SW 1271 (cell line): ENCODE measurements at regions not wholly inside any gene's neighbourhood (a gene's known extent, or its start where the extent isn't known, plus 50 kb on each side); places are given as distances from the start of the nearest gene placed in this dataset.

ENCODE experiments used
- DNase-seq, 2 experiments: peaks; one replicate each; lab custom pipeline; 2025; lab: John Stamatoyannopoulos, UW

DNA sequence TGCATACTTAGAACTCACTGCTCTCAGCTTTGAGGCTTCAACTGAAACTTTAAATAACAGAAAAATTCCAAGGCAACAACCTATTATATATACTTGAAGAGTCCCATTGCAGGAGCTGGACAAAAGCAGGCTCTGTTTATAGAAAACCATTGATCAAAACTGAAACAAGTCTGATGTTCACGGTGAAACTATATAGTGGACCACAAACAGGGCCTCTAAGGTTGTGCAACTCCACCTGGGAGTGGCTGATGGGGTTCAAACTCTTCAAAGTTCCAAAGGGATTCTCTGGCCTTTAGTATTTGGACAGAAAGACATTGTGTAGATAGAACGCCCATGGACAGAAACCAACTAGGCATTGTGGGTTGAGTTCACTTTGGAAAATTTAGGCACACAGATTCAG lies 140.3 kb downstream of the ZC3H11B start:
- DNase-seq = no peak

DNA sequence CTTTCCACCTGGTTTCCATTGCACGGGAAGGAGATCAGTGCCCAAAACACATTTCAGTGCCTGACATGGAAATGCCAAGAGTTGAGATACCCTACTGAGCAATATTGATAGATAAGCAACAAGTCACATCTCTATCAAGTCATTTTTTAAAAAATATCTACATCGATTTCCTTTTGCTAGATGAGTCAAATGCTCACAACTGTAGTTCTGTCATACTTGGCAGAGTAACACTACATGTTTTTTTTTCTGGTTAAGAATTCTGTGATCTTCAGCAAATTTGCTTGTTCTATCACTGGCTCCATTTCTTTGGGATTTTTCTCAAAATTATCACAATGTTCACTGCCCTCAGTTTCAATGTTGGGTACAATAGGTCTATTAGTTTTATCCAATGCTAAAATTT lies 145.4 kb downstream of the ZC3H11B start:
- no peak for DNase-seq

DNA sequence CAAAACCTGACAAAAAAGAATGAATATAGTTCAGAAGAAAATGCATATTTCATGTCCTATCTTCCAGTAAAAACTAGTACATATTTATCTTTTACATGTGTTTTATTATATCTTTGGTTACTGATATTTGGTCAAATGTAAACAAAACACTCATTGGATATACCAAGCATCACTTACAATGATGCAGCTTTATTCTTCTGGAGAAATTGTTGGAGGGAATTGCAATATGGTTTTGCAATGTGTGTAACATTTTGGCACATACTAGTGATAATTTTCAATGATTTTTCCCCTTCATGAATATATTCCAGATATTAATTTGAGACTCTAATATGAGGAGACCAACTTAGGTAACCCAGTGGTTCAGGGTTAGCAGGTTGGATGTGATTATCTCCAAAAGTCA lies 146.1 kb downstream of the ZC3H11B start:
- no peak for DNase-seq

DNA sequence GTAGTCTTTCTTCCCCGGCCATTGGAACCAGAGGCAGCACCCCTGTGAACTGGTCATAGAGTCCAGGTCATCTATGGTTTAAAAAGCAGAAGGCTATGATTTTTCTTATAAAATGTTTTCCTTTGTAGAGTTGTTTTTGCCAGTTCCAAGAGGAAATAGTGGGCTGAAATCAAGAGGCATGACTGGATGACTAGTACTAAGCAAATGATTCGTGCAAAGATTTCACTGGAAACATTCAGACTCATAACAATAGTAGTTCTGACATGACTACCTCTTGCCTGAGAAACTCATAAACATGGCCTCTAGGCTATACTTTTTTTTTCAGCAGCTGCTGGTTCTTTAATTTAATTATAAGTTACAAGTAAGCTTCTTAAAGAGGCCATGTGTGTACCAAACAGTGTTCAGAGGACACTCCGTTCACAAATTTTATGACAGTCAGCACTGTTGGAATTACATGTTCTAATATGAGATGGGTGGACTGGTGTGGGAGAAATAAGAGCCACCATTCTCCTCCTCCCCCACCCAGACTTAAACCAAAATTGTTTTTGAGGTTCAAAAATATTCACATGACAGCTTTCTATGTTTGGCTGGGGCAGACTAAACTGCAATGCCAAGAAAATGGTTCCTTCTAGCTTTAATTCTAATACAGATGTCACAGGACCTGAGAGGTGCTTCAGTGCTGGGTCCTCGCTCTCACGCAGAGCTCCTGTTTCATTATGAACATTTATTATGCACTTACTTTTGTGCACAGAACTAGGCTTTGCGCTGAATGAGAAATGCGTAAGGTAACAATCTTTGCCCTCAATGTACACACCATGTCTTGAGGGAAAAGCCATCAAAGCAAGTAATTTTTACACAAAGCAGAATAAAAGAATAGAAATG lies 147.5 kb downstream of the ZC3H11B start:
- no peak for DNase-seq

DNA sequence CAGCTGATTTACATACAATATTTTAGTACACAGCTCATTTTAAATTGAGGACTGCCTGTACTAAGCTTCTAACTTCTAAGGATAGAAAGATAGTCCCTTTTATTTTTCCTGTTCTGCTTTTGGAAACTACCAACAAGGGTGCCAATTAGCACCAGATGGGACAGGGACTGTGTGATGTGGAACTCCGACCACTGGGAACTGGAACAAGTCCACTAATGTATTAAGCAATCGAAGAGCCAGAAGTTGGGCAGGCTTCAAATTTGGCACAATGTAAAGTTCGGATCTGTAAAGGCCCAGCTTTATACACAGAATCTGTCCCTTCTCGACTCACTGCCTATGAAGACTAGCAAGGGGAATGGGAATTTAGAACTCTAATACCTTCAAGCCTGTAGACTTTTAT lies 149.3 kb downstream of the ZC3H11B start:
- no peak for DNase-seq

DNA sequence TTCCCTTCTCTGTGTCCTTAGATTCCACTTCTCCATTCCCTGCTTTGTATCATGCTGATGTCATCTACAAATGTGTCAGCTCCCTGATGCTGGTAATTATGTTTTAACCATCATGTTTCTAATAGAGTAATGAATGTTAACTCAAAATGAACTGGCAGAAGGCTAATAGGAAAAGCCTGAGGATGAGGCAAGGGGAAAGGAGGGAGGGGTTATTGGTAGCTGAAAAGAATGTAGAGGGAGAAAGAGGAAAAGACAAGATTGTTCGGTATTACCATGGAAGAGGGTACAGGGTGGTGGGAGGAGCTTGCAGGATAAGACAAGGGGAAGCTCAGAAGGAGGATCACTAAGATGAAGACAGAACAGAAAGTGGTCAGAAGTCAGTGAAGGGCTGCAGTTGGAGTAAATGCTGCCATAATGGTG lies 150.9 kb downstream of the ZC3H11B start:
- no peak for DNase-seq

DNA sequence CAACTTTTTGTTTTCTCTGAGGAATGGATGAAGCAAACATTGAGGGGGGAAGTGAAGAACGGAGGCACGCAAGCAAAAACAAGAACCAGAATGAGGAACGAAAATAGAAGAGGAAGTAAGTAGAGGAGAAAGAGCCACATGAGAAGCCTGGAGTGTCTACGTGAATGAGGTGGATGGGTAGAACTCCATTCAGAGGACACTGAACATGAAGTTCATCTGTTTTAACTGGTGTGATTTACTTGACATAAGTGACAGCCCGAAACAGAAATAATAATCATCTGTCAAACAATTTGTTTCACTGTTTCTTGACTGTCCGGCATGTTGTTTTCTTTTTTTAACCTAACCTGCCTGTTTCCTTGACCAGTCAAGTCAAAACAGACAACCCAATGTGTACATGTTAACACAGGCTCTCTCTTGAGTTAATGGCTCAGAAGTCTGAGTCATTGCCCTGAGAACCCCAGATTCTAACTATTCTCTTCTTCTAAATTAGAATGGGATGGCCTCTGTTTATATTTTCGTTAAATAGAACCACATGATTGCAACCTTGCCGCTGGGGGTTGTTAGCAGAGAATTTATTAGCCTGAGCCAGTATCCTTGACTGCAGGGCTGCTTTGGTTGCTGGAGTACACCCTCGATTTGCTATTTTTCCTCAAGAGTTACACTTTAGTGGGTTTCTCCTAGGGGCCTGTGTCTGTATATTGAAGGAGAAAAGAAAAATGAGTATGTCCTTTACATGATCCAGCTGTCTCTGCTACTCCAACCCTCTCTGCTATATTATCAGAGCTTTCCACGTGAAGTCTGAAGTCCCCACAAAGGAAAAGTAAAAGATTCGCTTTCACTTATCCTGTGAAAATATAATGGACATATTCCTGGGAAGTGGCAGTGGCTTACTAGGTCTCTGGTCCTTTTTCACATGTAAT lies 151.7 kb downstream of the ZC3H11B start:
- no peak for DNase-seq

DNA sequence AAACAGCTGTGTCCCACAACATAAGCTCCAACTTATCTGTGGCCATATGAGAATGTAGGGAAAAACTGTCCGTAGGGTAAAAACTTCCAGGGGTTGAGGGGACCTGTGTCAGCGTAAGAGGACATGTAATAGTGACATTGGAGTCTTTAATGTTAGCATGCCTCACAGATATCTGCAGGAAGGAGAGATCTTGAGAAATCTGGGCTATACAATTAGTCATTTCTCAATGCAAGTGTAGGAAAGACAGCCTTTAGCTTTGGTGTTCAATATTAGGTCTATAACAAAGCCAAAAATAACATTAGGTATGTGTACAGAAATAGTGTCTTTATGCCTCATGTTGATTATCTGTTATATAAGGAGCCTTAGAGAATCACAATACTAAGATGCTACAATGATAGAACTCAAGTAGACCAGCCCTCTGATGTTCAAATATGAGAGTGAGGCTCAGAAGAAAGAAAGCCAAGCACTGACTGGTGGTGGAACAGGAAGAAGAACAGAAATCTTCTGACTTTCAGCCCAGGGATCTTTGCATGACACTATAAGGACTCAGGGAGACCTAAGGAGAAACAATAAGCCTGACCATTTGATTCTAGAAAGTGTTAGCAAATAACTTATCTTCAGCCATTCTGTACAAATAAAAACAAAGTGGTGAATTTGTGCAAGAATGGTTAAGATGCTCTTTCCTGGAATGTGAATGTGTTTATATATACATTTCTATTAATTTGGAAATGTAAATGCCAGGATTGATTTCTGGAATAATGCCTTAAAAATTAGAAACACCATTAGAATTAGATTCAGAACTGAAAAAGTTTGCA lies 152.6 kb downstream of the ZC3H11B start:
- no peak for DNase-seq

DNA sequence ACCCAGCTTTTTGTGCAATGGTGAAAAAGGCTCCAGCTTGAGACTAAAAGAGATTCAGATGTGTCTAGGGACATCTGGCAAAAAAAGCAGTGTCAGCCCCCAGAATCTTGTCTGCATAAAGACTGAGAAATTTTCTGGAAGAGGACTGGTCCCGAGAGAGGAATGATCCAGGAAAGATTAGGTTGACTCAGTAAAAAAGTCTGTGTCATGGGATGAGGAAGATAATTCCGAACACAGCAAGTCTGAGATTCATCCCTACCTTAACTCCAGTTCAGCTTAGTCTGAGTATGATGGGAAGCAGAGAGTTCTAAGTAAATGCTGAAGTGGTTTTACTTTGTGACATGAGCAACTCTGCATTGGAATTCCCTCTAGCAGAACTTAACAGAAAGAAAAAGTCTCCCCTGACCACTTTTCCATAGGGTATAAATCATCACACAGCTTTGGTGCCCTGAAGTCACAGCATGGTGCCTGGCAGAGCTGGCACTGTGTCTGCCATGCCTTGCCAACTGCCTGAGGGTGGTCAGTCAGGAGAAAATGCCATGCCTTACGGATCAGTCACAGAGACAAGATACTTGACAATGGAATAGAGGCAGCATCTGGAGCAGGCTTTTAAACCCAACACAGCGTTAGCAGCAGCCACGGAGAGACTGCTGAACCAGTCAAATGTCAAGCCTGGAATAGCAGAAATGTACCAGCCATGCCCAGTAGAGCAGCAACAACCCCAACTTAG lies 153.4 kb downstream of the ZC3H11B start:
- DNase-seq = no peak

DNA sequence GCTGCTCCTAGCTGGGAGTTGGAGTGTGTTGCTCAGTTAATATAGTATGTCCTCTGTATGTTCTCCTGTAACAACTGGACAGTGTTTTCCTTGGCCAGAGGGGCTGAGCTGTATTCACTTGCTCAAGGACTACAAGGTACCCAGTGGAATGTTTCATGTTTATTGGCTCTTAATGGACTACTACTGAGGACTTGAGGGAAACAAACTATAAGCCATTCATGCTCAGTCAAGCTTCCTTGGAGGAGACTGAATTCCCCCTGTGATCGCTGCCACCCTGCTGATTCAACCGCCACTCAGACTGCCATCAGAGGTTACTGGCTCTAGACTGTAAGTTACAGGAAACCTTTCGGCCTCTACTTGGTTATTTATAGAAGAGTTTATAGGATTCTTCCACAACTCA lies 166.6 kb downstream of the ZC3H11B start:
- DNase-seq = no peak

DNA sequence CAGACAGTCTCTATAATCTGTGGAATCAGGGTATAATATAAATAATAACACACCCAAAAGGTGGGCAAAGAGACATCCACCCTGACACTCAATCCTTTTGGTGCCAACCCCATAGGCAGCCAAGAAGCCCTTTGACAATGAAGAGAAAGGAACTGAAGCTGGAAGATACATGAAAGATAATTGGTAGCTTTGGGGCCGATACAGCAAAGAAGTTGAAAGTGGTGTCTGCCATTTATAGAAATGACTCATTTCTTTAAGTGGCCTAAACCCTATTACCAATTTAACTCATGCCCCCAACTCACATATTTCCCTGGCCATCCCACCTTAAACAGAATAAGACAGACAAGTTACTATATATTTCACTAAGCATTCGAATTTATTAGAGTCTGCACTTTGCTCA lies 167.0 kb downstream of the ZC3H11B start:
- no peak for DNase-seq

DNA sequence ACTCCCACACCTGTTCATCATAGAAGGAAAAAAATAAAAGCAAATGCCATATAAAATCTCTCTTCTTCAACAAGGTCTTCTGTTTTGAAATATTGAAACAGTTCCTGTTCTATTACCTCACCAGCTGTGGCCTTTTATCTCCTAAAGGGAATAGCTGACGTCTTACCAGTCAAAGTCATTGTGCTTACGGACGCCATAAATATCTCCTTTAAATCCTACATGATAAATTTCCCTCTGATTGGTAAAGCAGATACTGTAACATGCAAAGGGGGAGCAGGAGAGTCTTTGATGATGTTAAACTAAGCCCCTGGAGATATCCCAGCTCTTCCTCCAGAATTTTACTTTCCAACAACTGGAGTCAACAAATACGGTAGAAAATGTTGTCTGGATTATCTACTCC lies 168.4 kb downstream of the ZC3H11B start:
- no peak for DNase-seq

DNA sequence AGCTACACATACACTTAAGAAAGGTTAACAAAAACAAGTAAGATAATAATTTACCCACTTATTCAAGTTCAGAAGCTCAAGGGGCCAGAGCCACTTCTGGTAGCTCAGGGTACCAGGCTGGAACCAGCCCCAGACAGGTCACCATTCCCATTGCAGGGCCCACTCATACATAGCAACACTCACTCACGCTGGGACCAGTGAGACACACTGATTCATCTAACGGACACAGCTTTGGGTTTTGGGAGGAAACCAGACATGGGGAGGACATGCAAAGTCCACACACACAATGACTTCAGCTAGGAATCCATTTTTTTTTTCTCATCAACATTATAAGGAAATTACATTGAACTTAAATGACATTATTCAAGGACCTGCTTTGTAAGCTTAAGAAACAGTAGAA lies 169.1 kb downstream of the ZC3H11B start:
- DNase-seq = no peak

DNA sequence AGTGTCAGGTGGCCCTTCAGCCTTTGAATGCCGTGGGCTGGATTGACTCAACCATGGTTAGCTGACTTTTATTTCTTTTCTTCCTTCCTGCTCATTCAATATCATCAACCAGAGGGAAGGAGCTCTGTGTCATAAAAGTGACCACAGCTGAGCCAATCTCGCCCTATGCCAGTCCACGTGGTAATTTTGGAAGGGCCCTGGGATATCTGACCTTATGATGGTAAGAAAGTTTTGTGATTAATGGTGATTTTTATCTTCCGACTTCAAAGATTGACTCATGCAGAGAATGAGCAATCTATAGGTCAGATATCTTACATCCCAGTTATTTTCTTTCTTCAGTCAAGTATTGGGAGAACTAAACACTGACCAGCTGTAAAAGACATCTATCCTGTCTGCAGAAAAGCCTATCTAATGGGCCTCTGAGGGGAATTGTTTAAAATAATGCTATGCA lies 170.3 kb downstream of the ZC3H11B start:
- no peak for DNase-seq

DNA sequence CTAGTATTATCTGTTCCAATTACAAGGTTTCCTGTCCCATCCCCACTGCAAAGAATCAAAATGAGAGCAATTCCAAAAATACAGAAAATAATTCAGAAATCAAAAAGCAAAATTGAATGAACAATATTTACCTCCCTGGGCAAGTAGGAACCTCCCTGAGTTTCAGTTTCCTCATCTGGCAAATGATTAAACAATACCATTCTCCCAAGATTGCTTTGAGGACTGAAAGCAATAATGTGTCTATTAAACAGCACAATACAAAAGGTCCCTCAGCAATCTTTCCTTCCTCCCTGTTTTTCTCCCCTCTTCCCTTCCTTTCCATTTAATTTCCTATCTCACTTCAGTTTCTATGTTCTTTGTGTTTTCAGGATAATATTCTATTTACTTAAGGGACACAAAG lies 171.0 kb downstream of the ZC3H11B start:
- DNase-seq = no peak

DNA sequence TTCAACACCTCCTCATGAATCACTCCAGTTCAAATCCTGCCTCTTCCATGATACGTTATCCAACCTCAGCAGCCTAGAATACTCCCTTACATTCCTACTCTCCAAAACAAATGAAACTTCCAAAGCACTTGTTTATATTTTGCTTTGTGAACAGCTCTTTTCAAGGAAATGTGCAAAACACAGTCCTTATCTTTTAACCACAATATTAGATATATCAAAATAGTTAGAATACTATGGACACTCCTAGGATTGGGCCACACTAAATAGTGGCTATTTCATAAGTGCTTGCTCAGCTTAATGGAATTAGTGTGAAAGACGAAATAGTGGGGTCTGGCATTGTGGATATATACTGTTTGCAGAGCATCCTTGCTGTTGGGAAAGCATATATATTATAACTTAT lies 173.5 kb downstream of the ZC3H11B start:
- DNase-seq = no peak

DNA sequence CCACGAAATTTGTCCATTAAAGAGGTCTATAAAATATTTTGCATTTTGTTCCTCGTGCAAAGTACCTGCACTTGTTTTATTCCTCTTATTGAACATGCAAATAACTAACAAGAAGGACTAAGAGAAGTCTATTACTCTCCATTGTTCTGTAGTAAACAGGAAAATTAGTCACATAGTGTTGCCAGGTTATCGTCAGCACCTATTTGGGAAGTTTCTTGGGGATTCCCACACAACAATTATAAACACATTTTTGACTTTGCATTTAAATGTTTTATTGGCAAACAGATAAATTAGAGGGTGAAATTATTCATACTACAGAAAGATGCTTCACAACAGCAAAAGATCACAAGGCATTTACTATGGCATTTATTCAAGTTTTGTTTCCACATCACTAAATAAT lies 174.5 kb downstream of the ZC3H11B start:
- no peak for DNase-seq

DNA sequence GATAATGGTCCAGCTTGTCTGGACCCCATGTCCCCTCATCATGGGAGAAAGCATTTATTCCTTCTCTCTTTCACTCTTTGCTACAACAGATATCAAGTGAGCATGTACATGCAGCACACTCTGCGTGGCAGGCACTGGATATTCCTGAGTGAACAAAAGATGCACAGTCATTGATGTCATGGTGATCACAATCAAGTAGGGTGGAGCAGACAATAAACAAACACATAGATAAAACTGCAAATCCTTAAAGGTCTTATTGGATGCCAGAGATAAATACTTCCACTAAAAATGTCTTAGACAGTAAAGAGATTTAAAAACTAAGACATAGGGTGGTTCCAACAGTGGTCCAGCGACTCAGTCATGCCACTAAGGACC lies 178.0 kb downstream of the ZC3H11B start:
- DNase-seq = no peak

DNA sequence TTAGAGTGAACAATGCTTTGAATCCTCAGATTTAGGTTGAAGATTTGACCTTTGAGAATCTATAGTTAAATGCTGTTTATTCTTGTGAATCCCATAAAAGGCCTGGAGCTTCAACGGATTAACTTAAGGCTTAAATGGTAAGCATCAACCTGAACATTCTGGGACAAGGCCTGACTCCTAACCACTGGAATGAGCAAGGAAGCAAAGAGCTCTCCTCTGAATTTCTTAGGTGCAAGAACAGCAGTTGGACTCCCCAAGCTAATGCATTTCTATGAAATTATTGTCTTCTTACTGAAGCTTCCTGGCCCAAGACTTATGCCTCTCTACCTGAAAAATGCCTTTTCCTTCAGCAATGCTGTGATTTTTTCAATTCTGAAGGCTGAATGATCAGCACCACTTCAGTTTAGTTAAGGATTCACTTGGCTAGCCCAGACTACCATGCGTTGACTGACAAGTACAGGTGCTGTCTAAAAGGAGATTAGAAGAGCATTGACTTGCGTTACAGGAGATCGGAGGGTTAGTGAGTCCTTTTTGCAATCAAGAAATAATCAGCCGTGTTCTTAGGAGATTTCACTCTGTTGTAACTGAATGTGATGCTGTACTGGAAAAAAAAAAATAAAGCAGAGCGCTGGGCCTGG lies 178.5 kb downstream of the ZC3H11B start:
- DNase-seq = no peak

DNA sequence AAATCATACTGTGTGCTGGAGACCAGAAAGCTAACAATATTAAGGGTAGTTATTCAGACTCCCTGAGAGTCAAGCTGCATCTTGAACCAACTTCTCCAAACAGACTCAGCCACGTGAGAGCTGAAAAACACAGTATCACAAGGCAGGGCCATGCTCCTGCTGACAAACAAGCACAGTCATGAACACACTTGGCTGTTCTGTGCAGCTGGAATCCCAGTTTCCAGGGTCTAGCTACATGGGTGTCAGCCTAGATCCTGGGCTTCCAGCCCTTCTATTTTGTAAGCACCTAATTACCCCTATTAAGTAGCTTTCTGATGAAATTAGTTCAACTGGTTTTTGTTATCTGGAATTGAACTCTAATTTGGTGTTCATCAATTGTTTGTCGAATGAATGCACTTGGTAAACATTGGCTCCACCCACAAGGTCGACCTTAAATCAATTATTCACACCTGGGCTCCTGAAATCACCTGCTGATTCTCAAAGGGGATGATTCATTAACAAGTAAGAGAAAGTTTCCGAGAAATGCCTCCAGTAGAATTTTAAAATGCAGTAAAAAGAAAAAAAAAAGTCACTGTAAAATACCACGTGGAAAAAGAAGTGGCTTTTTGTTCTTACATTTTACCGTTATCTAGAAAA lies 179.3 kb downstream of the ZC3H11B start:
- DNase-seq = no peak

DNA sequence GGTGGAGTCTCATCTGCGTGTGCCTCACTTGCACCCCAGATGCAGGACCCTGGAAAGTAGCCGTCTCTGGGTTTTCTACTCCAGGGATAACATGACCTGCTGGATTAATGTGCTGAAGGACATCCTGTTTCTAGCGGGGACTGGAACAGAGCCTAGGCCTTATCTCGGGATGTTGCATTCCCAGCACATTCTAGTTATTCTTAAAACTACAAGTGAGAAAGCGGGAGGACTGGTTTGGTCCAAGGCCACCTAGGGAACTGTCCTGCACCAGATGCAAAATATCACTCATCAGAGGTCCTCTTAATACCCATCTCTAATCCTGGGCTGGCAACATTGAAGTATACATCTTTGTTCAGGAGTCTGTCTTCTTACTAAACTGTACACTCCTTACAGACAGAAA lies 179.9 kb downstream of the ZC3H11B start:
- DNase-seq = no peak
